LNCaP clone FGC (cell line): ENCODE measurements at regions not wholly inside any gene's neighbourhood (a gene's known extent, or its start where the extent isn't known, plus 50 kb on each side); places are given as distances from the start of the nearest gene placed in this dataset.

Source experiments
- DNase-seq: peaks from one replicate; pipeline ENCODE4 v3.0.0-alpha.2; 2011; ENCODE audit warnings: low read depth
- H3K4me3 ChIP-seq: 2 replicates; pipeline ENCODE4 v1.5.1; 2011; ENCODE audit warnings: mild to moderate bottlenecking, low read depth, low read length, control low read depth
- CTCF ChIP-seq: IDR thresholded peaks from 2 replicates; pipeline ENCODE4 v1.5.1; 2012; ENCODE audit warnings: mild to moderate bottlenecking; ENCODE audit not compliant: control insufficient read depth, insufficient read depth; ENCODE audit errors: extremely low read depth

GRCh38 chr2:38207168-38207567 lies 131.2 kb upstream of the CYP1B1 start:
- no peak for DNase-seq
- no peak for TF ChIP-seq CTCF
- no peak overlapping the region for H3K4me3 ChIP-seq

- DNase-seq: no peak
- TF ChIP-seq CTCF: no peak
- no peak overlapping the region for H3K4me3 ChIP-seq
Measured at GRCh38 chr2:38203446-38203810, 127.5 kb upstream of the CYP1B1 start.

- TF ChIP-seq CTCF: no peak
- no peak for DNase-seq
- no peak overlapping the region for H3K4me3 ChIP-seq
Measured at GRCh38 chr2:38202713-38203445, 126.9 kb upstream of the CYP1B1 start.

GRCh38 chr2:38201784-38202183 lies 125.8 kb upstream of the CYP1B1 start:
- no peak for DNase-seq
- no peak for TF ChIP-seq CTCF

GRCh38 chr2:38200598-38200997 lies 124.6 kb upstream of the CYP1B1 start:
- DNase-seq: no peak
- H3K4me3 ChIP-seq: no peak overlapping the region
- TF ChIP-seq CTCF: no peak

More at GRCh38 chr2:38201784-38202183, 125.8 kb upstream of the CYP1B1 start:
- no peak overlapping the region for H3K4me3 ChIP-seq

GRCh38 chr2:38199127-38199526 lies 123.2 kb upstream of the CYP1B1 start:
- H3K4me3 ChIP-seq: no peak overlapping the region
- DNase-seq: no peak
- no peak for TF ChIP-seq CTCF

GRCh38 chr2:38194751-38195150 lies 118.8 kb upstream of the CYP1B1 start:
- no peak for TF ChIP-seq CTCF
- DNase-seq: no peak

More at GRCh38 chr2:38194751-38195150, 118.8 kb upstream of the CYP1B1 start:
- no peak overlapping the region for H3K4me3 ChIP-seq
